HG02610 (cell line): ENCODE measurements at regions not wholly inside any gene's neighbourhood (a gene's known extent, or its start where the extent isn't known, plus 50 kb on each side); places are given as distances from the start of the nearest gene placed in this dataset.
"Not testable (repeated sequence)": the region's sequence is repeated elsewhere in the genome, so short reads cannot be mapped to it uniquely, and the experiment has no call there.

Experiments used
- ATAC-seq: cut with Tn5 transposase; IDR thresholded peaks from one replicate; pipeline ENCODE4 v1.9.1; 2021; ENCODE audit warnings: mild to moderate bottlenecking, moderate library complexity; ENCODE audit not compliant: unreplicated experiment

- ATAC-seq, result no peak
Measured at GRCh38 chr16:66030036-66030435, 336.5 kb upstream of the CDH5 start.

GRCh38 chr16:66028510-66029216, 337.8 kb upstream of the CDH5 start:
- no peak for ATAC-seq

- no peak for ATAC-seq
Measured at GRCh38 chr16:66026787-66027330, 339.6 kb upstream of the CDH5 start.

- no peak for ATAC-seq
Measured at GRCh38 chr16:66026211-66026610, 340.3 kb upstream of the CDH5 start.

- no peak for ATAC-seq
Measured at GRCh38 chr16:66025751-66026150, 340.7 kb upstream of the CDH5 start.

GRCh38 chr16:66024567-66024966, 341.9 kb upstream of the CDH5 start:
- not testable (repeated sequence) for ATAC-seq

- no peak for ATAC-seq
Measured at GRCh38 chr16:66023481-66023880, 343.0 kb upstream of the CDH5 start.

GRCh38 chr16:66020642-66021041, 345.8 kb upstream of the CDH5 start:
- peak; percentile 86 for ATAC-seq

- no peak for ATAC-seq
Measured at GRCh38 chr16:66020046-66020445, 346.4 kb upstream of the CDH5 start.

GRCh38 chr16:66019502-66019901, 347.0 kb upstream of the CDH5 start:
- ATAC-seq, result not testable (repeated sequence)

GRCh38 chr16:66014221-66014620, 352.3 kb upstream of the CDH5 start:
- ATAC-seq, result no peak

GRCh38 chr16:66013486-66013885, 353.0 kb upstream of the CDH5 start:
- peak; percentile 59 for ATAC-seq

- no peak for ATAC-seq
Measured at GRCh38 chr16:66008136-66008535, 358.4 kb upstream of the CDH5 start.

GRCh38 chr16:66007717-66008116, 358.8 kb upstream of the CDH5 start:
- no peak for ATAC-seq

- no peak for ATAC-seq
Measured at GRCh38 chr16:66006485-66006884, 360.0 kb upstream of the CDH5 start.

- no peak for ATAC-seq
Measured at GRCh38 chr16:66004699-66005098, 361.8 kb upstream of the CDH5 start.

GRCh38 chr16:66003201-66003600, 363.3 kb upstream of the CDH5 start:
- ATAC-seq, result no peak

- ATAC-seq, result no peak
Measured at GRCh38 chr16:66002601-66003000, 363.9 kb upstream of the CDH5 start.

- ATAC-seq, result no peak
Measured at GRCh38 chr16:66001432-66001831, 365.1 kb upstream of the CDH5 start.

GRCh38 chr16:65998443-65998842, 368.0 kb upstream of the CDH5 start:
- ATAC-seq, result no peak

GRCh38 chr16:65994291-65994690, 372.2 kb upstream of the CDH5 start:
- no peak for ATAC-seq

- ATAC-seq, result no peak
Measured at GRCh38 chr16:65991149-65991701, 375.3 kb upstream of the CDH5 start.
